Stomach (tissue), 8 donors: ENCODE measurements at regions not wholly inside any gene's neighbourhood (a gene's known extent, or its start where the extent isn't known, plus 50 kb on each side); places are given as distances from the start of the nearest gene placed in this dataset.

Source experiments
- DNase-seq, 2 donors: peaks; one replicate each; pipeline versions ENCODE4 v3.0.0 to v3.0.0-alpha.2; 2013 to 2019
- H3K27ac ChIP-seq, 5 donors: fragments of 200-600 bp in 4 of 5; sonication (generic) in 4 of 5; one replicate each; pipeline ENCODE4 v1.5.1; 2013 to 2019; ENCODE audit warnings: mild to moderate bottlenecking in 1 of 5, moderate library complexity in 1 of 5
- H3K27me3 ChIP-seq, 3 donors: fragments of 200-600 bp; sonication (generic); one replicate each; pipeline ENCODE4 v1.5.1; 2017 to 2019; ENCODE audit warnings: mixed run types in 1 of 3
- H3K36me3 ChIP-seq, 4 donors: fragments of 200-600 bp; sonication (generic); 1 replicate in 3 of 4; 2 replicates in 1 of 4; pipeline ENCODE4 v1.5.1; 2016 to 2019
- H3K4me1 ChIP-seq, 4 donors: fragments of 200-600 bp; sonication (generic); one replicate each; pipeline ENCODE4 v1.5.1; 2016 to 2019
- H3K4me3 ChIP-seq, 4 donors: fragments of 200-600 bp; sonication (generic) in 3 of 4; one replicate each; pipeline ENCODE4 v1.5.1; 2016 to 2019; ENCODE audit warnings: mild to moderate bottlenecking in 1 of 4
- H3K9me3 ChIP-seq, 4 donors: fragments of 200-600 bp; sonication (generic); one replicate each; pipeline ENCODE4 v1.5.1; 2016 to 2019
- CTCF ChIP-seq, 7 experiments: fragments of 450-650 bp in 4 of 7; fragments of 200-600 bp in 3 of 7; sonication (generic) in 3 of 7; IDR thresholded peaks; one replicate each; pipeline ENCODE4 v1.5.1; 2016 to 2019; ENCODE audit warnings: antibody characterized with exemption in 7 of 7, control low read depth in 2 of 7, mild to moderate bottlenecking in 1 of 7
- EP300 ChIP-seq: sonication (generic); formaldehyde crosslinking; IDR thresholded peaks from one replicate; pipeline ENCODE4 v1.6.1; 2017; ENCODE audit warnings: antibody characterized with exemption
- POLR2A ChIP-seq, 4 donors: fragments of 450-650 bp; IDR thresholded peaks; one replicate each; pipeline ENCODE4 v1.6.1; 2016; ENCODE audit warnings: antibody characterized with exemption in 4 of 4, control low read depth in 2 of 4, mild to moderate bottlenecking in 1 of 4, moderate library complexity in 1 of 4
- POLR2AphosphoS5 ChIP-seq, 3 donors: sonication (generic); formaldehyde crosslinking; IDR thresholded peaks; one replicate each; pipeline ENCODE4 v1.6.1; 2016; ENCODE audit warnings: antibody characterized with exemption in 3 of 3
- WGBS, 5 donors: extraction: QIAGEN DNeasy Blood & Tissue Kit in 3 of 5; methylation state at CpG; one replicate each; pipeline versions ENCODE4 v1.1.5 to v1.1.7; 2013 to 2018; 5-methylcytosine and 5-hydroxymethylcytosine counted together
- intact Hi-C: fragments of 100-400 bp; cut with DNase I; formaldehyde crosslinking; loops from one replicate; pipeline ENCODE4 v1.15.1; 2023; ENCODE audit warnings: low total_unique reads
- donor health status: healthy with polysubstance abuse.
- donor health status: Bipolar disorder and iron deficiency.
- donor health status: healthy.

GRCh38 chr5:110105692-110106091 lies 416.0 kb downstream of the MAN2A1 start:
- no peak overlapping the region for H3K4me3 ChIP-seq
- intact Hi-C loops: no loop called here
- TF ChIP-seq POLR2AphosphoS5 (IDR thresholded peaks at IDR 0.05) (peak in 1 of 3 donors; percentile 11), EP300 (no peak)
- H3K9me3 ChIP-seq: no peaks in the 10 kb centered on the region
- peak; percentile 28 to 60 for DNase-seq
- peaks cover 0 to 11% (median 0%) of the 10 kb centered on the region in 3 donors for H3K27me3 ChIP-seq
- no peaks in the 10 kb centered on the region for H3K36me3 ChIP-seq
- H3K4me1 ChIP-seq: peaks cover 0 to 23% (median 14%) of the 10 kb centered on the region in 4 donors
- 9 to 29% (median 18%) methylated on average over 2 of the region's 2 CpGs for WGBS, 5 donors
- no peak overlapping the region for H3K27ac ChIP-seq

- H3K27ac ChIP-seq: no peak overlapping the region
- no peak overlapping the region for H3K4me3 ChIP-seq
- peaks cover 0 to 23% (median 14%) of the 10 kb centered on the region in 4 donors for H3K4me1 ChIP-seq
- H3K9me3 ChIP-seq: no peaks in the 10 kb centered on the region
- TF ChIP-seq CTCF (IDR thresholded peaks at IDR 0.05) (no peak), EP300 (no peak), POLR2A (IDR thresholded peaks at IDR 0.05) (no peak), POLR2AphosphoS5 (IDR thresholded peaks at IDR 0.05) (no peak)
- no peak for DNase-seq
- intact Hi-C loops: no loop called here
- WGBS, 5 donors: 21 to 64% (median 56%) methylated on average over 1 of the region's 1 CpG
- no peaks in the 10 kb centered on the region for H3K36me3 ChIP-seq
- peaks cover 0 to 11% (median 0%) of the 10 kb centered on the region in 3 donors for H3K27me3 ChIP-seq
Measured at GRCh38 chr5:110106750-110107149, 417.0 kb downstream of the MAN2A1 start.

- intact Hi-C loops: no loop called here
- peaks cover 0 to 5% (median 0%) of the 10 kb centered on the region in 3 donors for H3K27me3 ChIP-seq
- 75 to 87% (median 83%) methylated on average over 3 to 4 of the region's 4 CpGs for whole genome bisulfite sequencing, 5 donors
Measured at GRCh38 chr5:110108520-110108919, 418.8 kb downstream of the MAN2A1 start.

GRCh38 chr5:110109667-110110066 lies 419.9 kb downstream of the MAN2A1 start:
- H3K4me3 ChIP-seq: no peak overlapping the region
- 34 to 66% (median 54%) methylated on average over 3 of the region's 3 CpGs for WGBS, 5 donors
- peaks cover 0 to 23% (median 12%) of the 10 kb centered on the region in 4 donors for H3K4me1 ChIP-seq
- TF ChIP-seq POLR2A (IDR thresholded peaks at IDR 0.05): no peak
- no peak for TF ChIP-seq CTCF (IDR thresholded peaks at IDR 0.05)
- no peak for TF ChIP-seq EP300
- TF ChIP-seq POLR2AphosphoS5 (IDR thresholded peaks at IDR 0.05): no peak
- no peaks in the 10 kb centered on the region for H3K9me3 ChIP-seq
- H3K27me3 ChIP-seq: peaks cover 0 to under 1% (median 0%) of the 10 kb centered on the region in 3 donors
- DNase-seq: no peak
- intact Hi-C loops: no loop called here
- H3K27ac ChIP-seq: no peak overlapping the region
- no peaks in the 10 kb centered on the region for H3K36me3 ChIP-seq

More at GRCh38 chr5:110108520-110108919, 418.8 kb downstream of the MAN2A1 start:
- Histone ChIP-seq H3K27ac (no peak overlapping the region), H3K9me3 (no peaks in the 10 kb centered on the region), H3K4me3 (no peak overlapping the region), H3K4me1 (peaks cover 0 to 23% (median 14%) of the 10 kb centered on the region in 4 donors), H3K36me3 (no peaks in the 10 kb centered on the region)
- no peak for TF ChIP-seq EP300
- no peak for DNase-seq

GRCh38 chr5:110112348-110112747 lies 422.6 kb downstream of the MAN2A1 start:
- peaks cover 0 to 3% (median 0%) of the 10 kb centered on the region in 4 donors for H3K4me1 ChIP-seq
- intact Hi-C loops: no loop called here
- H3K36me3 ChIP-seq: no peaks in the 10 kb centered on the region
- H3K27me3 ChIP-seq: no peaks in the 10 kb centered on the region
- no peak for DNase-seq
- H3K9me3 ChIP-seq: peaks cover 0 to 8% (median 0%) of the 10 kb centered on the region in 4 donors
- H3K4me3 ChIP-seq: no peak overlapping the region
- no peak overlapping the region for H3K27ac ChIP-seq
- TF ChIP-seq EP300: no peak
- TF ChIP-seq POLR2A (IDR thresholded peaks at IDR 0.05): no peak
- no peak for TF ChIP-seq CTCF (IDR thresholded peaks at IDR 0.05)
- TF ChIP-seq POLR2AphosphoS5 (IDR thresholded peaks at IDR 0.05): no peak
